Mucosa of descending colon (tissue), 3 donors: ENCODE measurements at regions not wholly inside any gene's neighbourhood (a gene's known extent, or its start where the extent isn't known, plus 50 kb on each side); places are given as distances from the start of the nearest gene placed in this dataset.

ENCODE experiments used
- ATAC-seq: fragments of 200-7000 bp; cut with Tn5 transposase; one replicate; pipeline ENCODE4 v1.9.1; 2020; ENCODE audit warnings: mild to moderate bottlenecking, moderate library complexity
- DNase-seq, 3 donors: peaks; one replicate each; pipeline ENCODE4 v3.0.0-alpha.2; 2020
- H3K36me3 ChIP-seq: fragments of 200-600 bp; one replicate; pipeline ENCODE4 v1.8.0; 2021; ENCODE audit warnings: low read depth, mild to moderate bottlenecking
- H3K4me1 ChIP-seq: fragments of 200-600 bp; one replicate; pipeline ENCODE4 v1.8.0; 2021; ENCODE audit warnings: low read depth, mild to moderate bottlenecking
- H3K4me3 ChIP-seq: fragments of 200-600 bp; one replicate; pipeline ENCODE4 v1.8.0; 2021; ENCODE audit warnings: mild to moderate bottlenecking
- H3K9me3 ChIP-seq: fragments of 200-600 bp; one replicate; pipeline ENCODE4 v1.8.0; 2021; ENCODE audit warnings: mild to moderate bottlenecking
- CTCF ChIP-seq: fragments of 200-600 bp; IDR thresholded peaks from one replicate; pipeline ENCODE4 v1.8.0; 2022; ENCODE audit warnings: antibody characterized with exemption, mild to moderate bottlenecking
- intact Hi-C, 2 donors: fragments of 100-400 bp; cut with DNase I in 1 of 2; cut with micrococcal nuclease in 1 of 2; formaldehyde crosslinking; loops; one replicate each; pipeline versions ENCODE4 v1.11.0 to v1.11.1; 2022; cut with DNase I, micrococcal nuclease
- donor health status: DM: no; HTN: no; CAD: no; lungs with moderate emphysema.
- donor health status: DM: no; HTN: no; CAD: no.
- donor health status: DM: no; HTN: yes; CAD: no.

DNA sequence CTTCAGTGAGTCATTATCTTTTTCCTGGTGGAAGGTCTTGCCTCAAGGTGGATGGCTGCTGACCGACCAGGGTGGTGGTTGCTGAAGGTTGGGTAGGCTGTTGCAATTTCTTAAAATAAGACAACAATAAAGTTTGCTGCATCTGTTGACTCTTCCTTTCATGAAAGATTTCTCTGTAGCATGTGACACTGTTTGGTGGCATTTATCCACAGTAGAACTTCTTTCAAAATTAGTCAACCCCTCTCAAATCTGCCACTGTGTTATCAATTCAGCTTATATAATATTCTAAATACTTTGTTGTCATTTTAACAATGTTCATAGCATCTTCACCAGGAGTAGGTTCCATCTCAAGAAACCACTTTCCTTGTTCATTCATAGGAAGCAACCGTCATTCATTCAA, 66.8 kb upstream of the ATXN1 start:
- DNase-seq = no peak
- ATAC-seq = no peak
- Histone ChIP-seq H3K4me1 (no peaks in the 10 kb centered on the region), H3K4me3 (no peak overlapping the region), H3K36me3 (no peaks in the 10 kb centered on the region), H3K9me3 (no peaks in the 10 kb centered on the region)
- intact Hi-C loops = no loop called here
- TF ChIP-seq CTCF = no peak

- no peak for DNase-seq
- intact Hi-C loops = no loop called here
- no peaks in the 10 kb centered on the region for H3K9me3 ChIP-seq
- no peak for TF ChIP-seq CTCF
- no peak for ATAC-seq
- H3K4me3 ChIP-seq = no peak overlapping the region
- no peaks in the 10 kb centered on the region for H3K4me1 ChIP-seq
- H3K36me3 ChIP-seq = no peaks in the 10 kb centered on the region
Observed at GRCh38 chr6:16827627-16828026, 66.4 kb upstream of the ATXN1 start.

GRCh38 chr6:16825784-16826183, 64.5 kb upstream of the ATXN1 start:
- Histone ChIP-seq H3K36me3 (no peaks in the 10 kb centered on the region), H3K4me1 (no peaks in the 10 kb centered on the region), H3K9me3 (no peaks in the 10 kb centered on the region), H3K4me3 (no peak overlapping the region)
- DNase-seq = no peak
- TF ChIP-seq CTCF = no peak
- ATAC-seq = no peak
- intact Hi-C loops = no loop called here

GRCh38 chr6:16824845-16825685, 63.8 kb upstream of the ATXN1 start:
- DNase-seq = no peak
- Histone ChIP-seq H3K36me3 (no peaks in the 10 kb centered on the region), H3K9me3 (no peaks in the 10 kb centered on the region), H3K4me1 (no peaks in the 10 kb centered on the region), H3K4me3 (no peak overlapping the region)
- no peak for ATAC-seq
- intact Hi-C loops = no loop called here
- no peak for TF ChIP-seq CTCF

DNA sequence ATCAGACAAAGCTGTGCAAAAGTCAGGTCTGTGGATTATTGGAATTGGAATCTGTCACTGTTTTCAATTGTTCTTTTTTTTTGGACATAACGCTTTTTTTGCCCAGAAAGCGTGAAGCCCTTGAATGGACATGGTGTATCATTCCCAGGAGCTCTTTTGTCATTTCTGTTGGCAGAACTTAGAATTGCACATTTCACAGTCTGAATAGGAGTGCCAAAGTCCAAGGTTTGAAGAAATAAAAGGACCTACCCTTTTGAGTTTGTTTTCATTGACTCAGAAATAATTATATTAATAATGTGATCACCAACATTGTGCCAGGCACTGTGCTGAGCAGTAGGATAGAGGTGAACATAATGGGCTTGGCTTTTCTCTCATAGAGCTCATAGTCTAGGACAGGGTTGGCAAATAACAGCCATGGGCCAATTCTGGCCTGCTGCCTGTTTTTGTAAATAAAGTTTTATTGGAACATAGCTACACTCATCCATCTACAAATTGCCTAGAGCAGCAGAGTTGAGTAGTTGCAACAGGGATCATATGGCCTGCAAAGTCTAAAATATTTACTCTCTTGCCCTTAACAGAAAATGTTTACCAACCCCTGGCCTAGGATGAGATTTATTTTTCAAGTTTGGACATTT, 62.6 kb upstream of the ATXN1 start:
- no peaks in the 10 kb centered on the region for H3K4me1 ChIP-seq
- no peak for TF ChIP-seq CTCF
- no peak for DNase-seq
- H3K9me3 ChIP-seq = no peaks in the 10 kb centered on the region
- ATAC-seq = no peak
- no peaks in the 10 kb centered on the region for H3K36me3 ChIP-seq
- intact Hi-C loops = no loop called here
- H3K4me3 ChIP-seq = no peak overlapping the region
